ENCODE measurements at regions not wholly inside any gene's neighbourhood (a gene's known extent, or its start where the extent isn't known, plus 50 kb on each side); places are given as distances from the start of the nearest gene placed in this dataset.
"Not testable (repeated sequence)": the region's sequence is repeated elsewhere in the genome, so short reads cannot be mapped to it uniquely, and the experiment has no call there.

DNA sequence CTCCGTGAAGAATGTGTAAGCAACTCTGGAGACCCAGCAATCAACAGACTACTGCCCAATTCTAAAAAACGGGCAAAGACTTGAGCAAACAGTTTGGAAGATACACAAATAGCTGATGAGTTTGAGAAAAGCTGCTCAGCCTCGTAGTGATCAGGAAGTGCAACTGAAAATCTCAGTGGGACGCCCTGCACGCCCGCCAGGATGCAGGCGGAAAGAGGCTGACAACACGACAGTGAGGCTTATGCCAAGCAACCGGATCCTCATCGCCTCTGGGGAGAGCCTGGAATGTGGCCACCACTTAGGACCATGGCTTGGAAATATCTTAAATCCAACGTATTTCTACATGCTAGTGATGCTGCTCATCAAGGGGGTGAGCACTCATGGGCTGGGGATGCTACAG is 116.2 kb upstream of the FAM20C start:
- H3K4me1 Mint-ChIP-seq (ENCODE audit: low read depth); H3K9me3 Mint-ChIP-seq; H3K27ac Mint-ChIP-seq; intact Hi-C loops (cut with micrococcal nuclease); H3K36me3 Mint-ChIP-seq (ENCODE audit: low read depth); DNase-seq; H3K4me3 Mint-ChIP-seq; CTCF ChIA-PET; H3K27me3 Mint-ChIP-seq (ENCODE audit: low read depth): not testable (repeated sequence)

DNA sequence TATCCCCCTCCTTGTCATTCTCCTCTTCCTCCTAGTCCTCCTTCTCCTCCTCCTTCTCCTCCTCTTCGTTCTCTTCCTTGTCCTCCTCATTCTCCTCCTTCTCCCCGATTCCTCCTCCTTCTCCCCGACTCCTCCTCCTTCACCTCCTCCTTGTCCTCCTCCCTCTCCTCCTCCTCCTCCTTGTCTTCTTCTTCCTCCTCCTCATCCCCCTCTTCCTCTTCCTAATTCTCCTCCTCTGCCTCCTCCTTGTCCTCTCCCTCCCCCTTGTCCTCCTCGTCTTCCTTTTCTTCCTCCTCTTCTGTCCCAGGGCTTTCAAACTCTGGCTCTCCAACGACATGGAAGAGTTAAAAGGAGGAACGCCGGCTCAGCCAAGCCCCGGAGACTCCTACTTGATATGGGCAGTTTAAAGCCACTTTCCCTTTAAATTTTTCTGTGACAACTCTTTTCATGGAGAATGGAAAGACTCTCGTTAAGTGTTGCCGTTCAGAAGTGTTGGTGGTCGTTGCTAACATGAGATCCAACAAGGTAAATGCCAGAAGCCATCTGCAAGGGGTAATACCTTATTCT is 115.5 kb upstream of the FAM20C start:
- H3K27ac Mint-ChIP-seq; DNase-seq; intact Hi-C loops (cut with micrococcal nuclease); H3K4me1 Mint-ChIP-seq (ENCODE audit: low read depth); H3K9me3 Mint-ChIP-seq; H3K36me3 Mint-ChIP-seq (ENCODE audit: low read depth); CTCF ChIA-PET; H3K4me3 Mint-ChIP-seq; H3K27me3 Mint-ChIP-seq (ENCODE audit: low read depth): not testable (repeated sequence)

DNA sequence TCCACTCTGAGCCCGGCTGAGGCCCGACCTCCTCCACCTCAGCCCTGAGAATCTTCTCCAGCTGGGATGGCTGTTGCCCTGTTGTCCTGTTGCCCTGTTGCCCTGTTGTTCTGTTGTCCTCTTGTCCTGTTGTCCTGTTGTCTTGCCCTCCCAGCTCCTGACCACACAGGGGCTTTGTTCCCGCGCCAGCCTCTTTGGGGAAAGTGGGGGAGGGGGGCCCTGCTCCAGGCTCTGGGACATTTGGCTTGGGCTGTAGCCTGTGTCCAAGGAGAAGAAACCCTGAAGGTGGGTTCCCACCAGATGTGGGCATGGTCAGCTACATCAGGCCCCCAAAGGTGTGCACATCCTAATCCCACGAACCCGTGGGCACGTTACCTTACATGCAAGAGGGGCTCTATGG is 113.5 kb upstream of the FAM20C start:
- H3K9me3 Mint-ChIP-seq; H3K27ac Mint-ChIP-seq; H3K27me3 Mint-ChIP-seq (ENCODE audit: low read depth); intact Hi-C loops (cut with micrococcal nuclease); H3K36me3 Mint-ChIP-seq (ENCODE audit: low read depth); CTCF ChIA-PET; H3K4me3 Mint-ChIP-seq; DNase-seq; H3K4me1 Mint-ChIP-seq (ENCODE audit: low read depth): not testable (repeated sequence)

DNA sequence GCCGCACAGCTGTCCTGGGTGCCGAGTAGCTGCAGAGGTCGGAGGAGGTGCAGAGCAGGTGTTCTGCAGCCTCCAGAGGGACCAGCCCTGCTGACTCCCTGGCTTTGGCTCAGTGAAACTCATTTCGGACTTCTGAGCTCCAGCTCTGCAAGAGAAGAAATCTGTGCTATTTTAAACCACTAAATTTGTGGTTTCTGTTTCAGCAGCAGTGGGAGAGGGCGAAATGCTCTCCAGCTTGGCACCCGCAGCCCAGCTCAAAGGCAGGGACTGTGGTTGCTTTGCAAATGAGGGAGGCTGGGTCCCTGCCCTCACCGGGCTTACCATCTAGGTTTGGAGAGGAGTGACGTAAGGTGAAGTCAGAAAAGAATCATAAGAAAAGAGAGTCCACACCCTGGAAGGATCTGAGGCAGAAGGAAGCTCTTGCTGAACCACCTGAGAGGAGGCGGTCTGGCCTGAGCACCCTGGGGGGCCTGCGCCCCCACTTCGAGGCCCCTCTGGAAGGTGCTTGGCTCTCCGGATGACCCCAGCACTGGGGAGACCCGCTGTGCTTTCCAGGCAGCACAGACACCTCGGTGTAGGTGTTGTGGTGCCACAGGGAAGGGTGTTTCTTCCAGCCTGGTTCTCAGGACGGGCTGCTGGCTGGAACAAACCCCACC is 112.8 kb upstream of the FAM20C start:
- H3K27ac Mint-ChIP-seq; intact Hi-C loops (cut with micrococcal nuclease); DNase-seq; H3K36me3 Mint-ChIP-seq (ENCODE audit: low read depth); CTCF ChIA-PET; H3K4me3 Mint-ChIP-seq; H3K27me3 Mint-ChIP-seq (ENCODE audit: low read depth); H3K4me1 Mint-ChIP-seq (ENCODE audit: low read depth); H3K9me3 Mint-ChIP-seq: not testable (repeated sequence)

DNA sequence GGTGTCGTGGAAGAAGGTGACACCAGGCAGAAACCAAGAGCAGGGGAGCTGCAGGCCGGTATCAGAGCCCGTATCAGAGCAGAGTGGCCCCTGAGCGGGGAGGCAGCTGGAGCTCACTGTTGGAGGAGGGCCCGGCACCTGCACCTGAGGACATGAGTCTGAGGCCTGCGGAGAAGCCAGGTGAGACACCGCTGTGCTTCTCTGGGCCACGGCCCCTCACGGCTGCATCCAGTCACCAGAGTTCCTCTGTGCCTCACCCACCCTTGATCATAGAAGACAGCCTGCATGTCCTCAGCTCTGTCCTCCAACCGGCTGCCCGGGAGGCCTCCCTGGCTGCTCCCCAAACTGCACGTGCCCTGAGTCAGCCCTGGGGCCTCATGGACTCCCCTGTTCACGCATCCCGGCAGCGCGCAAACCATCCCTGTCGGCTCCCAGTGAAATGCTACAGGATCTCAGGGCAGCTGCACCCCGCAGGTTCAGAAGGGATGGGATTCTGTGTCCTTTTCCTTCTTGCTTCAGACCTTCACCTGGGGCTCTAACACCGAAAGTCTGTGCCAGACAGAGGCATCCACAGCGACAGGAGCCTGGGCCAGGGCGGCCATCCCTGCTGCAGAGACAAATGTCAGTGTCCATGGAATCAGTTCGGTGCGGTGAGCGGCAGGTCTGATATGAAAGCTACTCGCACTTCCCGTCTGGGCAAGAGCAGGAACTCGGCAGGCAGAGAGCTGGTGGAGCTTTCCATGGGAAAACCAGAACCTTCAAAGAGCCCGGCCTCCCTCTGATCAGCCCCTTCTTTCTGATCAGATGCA is 111.9 kb upstream of the FAM20C start:
- DNase-seq: no peak
- Mint-ChIP-seq H3K9me3 (no peaks in the 10 kb centered on the region), H3K4me3 (no peak overlapping the region), H3K27me3 (ENCODE audit: low read depth) (no peaks in the 10 kb centered on the region), H3K27ac (no peak overlapping the region), H3K36me3 (ENCODE audit: low read depth) (no peaks in the 10 kb centered on the region), H3K4me1 (ENCODE audit: low read depth) (no peaks in the 10 kb centered on the region)
- intact Hi-C loops (cut with micrococcal nuclease): no loop called here
- CTCF ChIA-PET: no interaction called here

DNA sequence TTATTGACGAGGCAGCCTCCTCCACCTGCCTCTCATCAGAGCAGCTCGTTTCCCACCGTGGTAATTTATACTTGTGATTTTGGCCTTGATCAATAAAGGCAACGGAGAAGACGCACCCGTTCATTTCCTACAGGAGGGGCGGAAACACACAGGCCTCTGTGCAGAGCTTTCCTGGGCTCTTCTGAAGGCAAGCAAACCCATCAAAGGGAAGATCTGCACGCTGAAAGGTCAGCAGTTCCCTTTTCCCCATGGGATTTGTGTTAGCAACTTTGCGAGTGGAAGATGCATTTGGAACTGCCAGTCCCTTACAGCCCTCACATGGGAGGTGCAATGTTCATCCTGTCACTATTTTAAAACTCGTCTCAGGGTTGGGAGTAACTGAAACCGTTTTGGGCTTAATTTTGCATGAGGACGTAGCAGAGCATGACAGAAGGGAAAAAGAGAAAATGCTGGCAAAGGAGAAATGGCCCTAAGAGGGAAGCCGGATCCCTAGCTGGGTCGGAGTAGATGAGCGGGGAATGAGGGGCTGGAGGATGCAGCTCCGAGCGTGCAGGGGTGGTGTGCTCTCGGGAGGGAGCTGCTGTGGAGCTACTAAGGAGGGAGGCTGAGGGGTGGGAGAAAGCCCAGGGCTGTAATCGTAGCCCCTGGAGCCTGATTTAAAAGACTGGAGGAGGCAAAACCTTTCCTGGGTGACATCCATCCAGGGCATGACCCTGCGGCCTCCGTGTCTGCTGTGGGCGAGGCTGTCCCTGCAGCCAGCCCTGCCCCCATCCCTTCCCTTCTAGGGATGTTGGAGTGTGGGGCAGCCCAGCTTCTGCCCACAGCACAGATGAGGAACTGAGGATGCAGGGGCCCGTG is 111.1 kb upstream of the FAM20C start:
- no peaks in the 10 kb centered on the region for H3K9me3 Mint-ChIP-seq
- H3K4me3 Mint-ChIP-seq: no peak overlapping the region

DNA sequence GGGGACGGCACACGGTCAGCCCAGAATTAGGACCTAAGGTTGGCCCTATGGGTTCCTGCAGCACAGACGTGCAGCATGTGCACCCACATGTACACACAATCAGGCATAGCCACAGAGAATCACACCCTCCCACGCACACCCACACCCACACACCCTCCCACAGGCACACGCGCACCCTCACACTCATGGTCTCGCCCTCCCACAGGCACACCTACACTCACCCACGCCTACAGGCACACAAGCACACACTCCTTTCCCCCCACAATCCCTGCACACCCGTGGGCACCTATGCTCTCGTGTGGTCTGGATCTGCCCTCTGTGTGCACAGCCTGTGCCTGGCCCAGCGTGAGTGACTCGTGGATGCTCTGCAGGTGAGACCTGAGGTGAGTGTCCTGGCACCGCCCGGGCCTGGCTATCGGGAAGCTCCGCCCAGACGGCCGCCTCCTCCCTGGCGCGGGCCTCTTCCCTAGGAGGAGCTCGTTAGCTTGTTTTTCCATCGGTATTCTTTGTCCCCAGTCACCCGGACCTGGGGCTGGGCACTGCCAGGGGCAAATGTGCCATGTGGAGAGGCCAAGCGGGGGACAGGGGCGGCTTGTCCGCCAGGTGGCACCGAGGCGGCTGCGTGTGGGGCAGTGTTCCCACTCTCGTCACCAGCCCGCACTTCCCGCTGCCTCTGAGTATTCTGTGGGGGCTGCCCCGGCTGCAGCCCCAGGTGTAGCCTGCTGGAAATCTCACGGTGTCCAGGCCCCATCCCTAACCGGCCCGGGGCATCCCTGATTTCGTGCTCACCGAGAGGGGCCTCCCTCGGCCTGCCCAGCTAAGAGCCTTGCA is 110.2 kb upstream of the FAM20C start:
- DNase-seq: no peak
- H3K4me1 Mint-ChIP-seq (ENCODE audit: low read depth): no peaks in the 10 kb centered on the region
- no peaks in the 10 kb centered on the region for H3K9me3 Mint-ChIP-seq
- H3K27me3 Mint-ChIP-seq (ENCODE audit: low read depth): no peaks in the 10 kb centered on the region
- CTCF ChIA-PET: no interaction called here
- no peak overlapping the region for H3K27ac Mint-ChIP-seq
- no peaks in the 10 kb centered on the region for H3K36me3 Mint-ChIP-seq (ENCODE audit: low read depth)
- intact Hi-C loops (cut with micrococcal nuclease): no loop called here
- no peak overlapping the region for H3K4me3 Mint-ChIP-seq

More for the DNA sequence above, 111.1 kb upstream of the FAM20C start:
- CTCF ChIA-PET: no interaction called here
- DNase-seq: no peak
- H3K36me3 Mint-ChIP-seq (ENCODE audit: low read depth): no peaks in the 10 kb centered on the region
- H3K4me1 Mint-ChIP-seq (ENCODE audit: low read depth): no peaks in the 10 kb centered on the region
- intact Hi-C loops (cut with micrococcal nuclease): no loop called here
- no peak overlapping the region for H3K27ac Mint-ChIP-seq
- no peaks in the 10 kb centered on the region for H3K27me3 Mint-ChIP-seq (ENCODE audit: low read depth)

DNA sequence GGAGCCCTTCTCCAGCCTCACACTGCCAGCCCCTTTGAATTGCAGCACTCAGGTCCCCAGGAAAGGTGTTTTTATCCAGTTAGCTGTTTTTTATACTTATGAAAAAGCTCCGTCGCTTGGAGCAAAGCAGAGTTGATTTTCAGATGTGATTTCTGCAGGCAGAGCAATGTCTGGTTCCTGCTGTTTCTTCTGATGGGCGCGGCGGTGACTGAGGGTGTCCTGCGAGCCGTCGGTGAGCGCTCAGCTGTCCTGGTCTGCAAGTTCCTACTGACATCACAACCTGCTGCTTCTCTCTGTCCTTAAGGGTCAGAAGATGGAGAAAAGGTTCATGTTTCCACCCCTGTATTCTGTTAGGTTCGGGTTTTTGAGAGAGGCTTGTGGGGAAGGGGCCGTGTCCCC is 109.6 kb upstream of the FAM20C start:
- intact Hi-C loops (cut with micrococcal nuclease): no loop called here
- CTCF ChIA-PET: no interaction called here
- Mint-ChIP-seq H3K9me3 (no peaks in the 10 kb centered on the region), H3K36me3 (ENCODE audit: low read depth) (no peaks in the 10 kb centered on the region), H3K27me3 (ENCODE audit: low read depth) (no peaks in the 10 kb centered on the region), H3K27ac (no peak overlapping the region), H3K4me3 (no peak overlapping the region), H3K4me1 (ENCODE audit: low read depth) (no peaks in the 10 kb centered on the region)
- DNase-seq: no peak

DNA sequence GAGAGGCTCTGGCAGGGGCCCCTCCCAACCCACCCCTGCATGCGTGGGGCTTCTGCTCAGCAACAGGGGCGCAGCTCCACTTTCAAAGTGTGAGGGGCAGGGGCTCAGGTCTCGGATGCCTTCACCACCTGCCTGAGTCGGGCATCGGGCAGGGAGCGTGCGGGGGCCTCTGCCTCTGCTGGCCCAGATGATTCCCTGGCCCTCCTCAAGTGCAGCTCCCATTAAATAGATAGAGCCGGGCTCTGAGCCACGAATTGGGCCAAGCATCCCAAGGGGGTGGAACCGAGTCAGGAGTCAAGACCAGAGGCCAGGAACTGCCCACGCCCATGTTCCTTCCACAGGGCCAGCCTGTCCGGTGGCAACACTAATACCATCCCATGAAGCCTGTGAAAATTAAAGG is 108.9 kb upstream of the FAM20C start:
- intact Hi-C loops (cut with micrococcal nuclease): no loop called here

DNA sequence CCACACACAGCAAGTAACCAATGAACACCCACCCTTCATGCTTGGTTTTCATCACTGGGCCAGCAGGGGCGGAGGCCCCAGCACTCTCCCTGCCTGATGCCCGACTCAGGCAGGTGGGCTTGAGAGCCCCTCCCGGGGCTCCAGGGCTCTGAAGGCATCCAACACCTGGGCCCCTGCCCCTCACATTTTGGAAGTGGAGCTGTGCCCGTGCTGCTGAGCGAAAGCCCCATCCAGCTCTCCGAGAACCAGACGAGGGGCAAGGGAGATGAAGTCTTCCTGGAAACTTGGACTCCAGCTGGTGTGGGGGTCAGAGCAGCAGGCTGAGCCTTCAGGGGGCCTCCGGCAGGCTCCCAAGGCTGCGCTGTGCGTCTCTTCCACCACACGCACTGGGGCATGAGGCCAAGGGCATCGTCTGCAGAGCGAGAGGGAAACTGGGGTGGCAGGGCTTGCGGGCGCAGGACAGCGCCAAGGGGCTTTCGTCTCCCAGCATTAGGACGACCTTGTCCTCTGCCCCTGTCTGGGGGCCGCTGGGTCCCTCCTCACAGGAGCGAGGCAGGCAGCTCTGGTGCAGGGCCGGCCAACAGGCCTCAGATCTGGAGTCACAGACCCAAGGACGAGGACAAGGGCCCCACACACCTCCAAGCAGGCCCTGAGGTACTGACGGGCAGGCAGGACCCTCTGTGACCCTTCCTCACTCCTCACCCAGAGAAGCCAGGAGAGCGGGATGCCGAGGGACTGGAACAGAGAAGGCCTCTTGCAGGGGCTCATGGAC is 108.3 kb upstream of the FAM20C start:
- no peaks in the 10 kb centered on the region for H3K9me3 Mint-ChIP-seq
- no peak overlapping the region for H3K27ac Mint-ChIP-seq
- intact Hi-C loops (cut with micrococcal nuclease): no loop called here
- no peaks in the 10 kb centered on the region for H3K27me3 Mint-ChIP-seq (ENCODE audit: low read depth)
- no peaks in the 10 kb centered on the region for H3K4me1 Mint-ChIP-seq (ENCODE audit: low read depth)
- no peak overlapping the region for H3K4me3 Mint-ChIP-seq
- CTCF ChIA-PET: no interaction called here
- H3K36me3 Mint-ChIP-seq (ENCODE audit: low read depth): no peaks in the 10 kb centered on the region
- DNase-seq: no peak

More for the DNA sequence above, 108.9 kb upstream of the FAM20C start:
- Mint-ChIP-seq H3K4me1 (ENCODE audit: low read depth) (no peaks in the 10 kb centered on the region), H3K27ac (no peak overlapping the region), H3K27me3 (ENCODE audit: low read depth) (no peaks in the 10 kb centered on the region), H3K36me3 (ENCODE audit: low read depth) (no peaks in the 10 kb centered on the region), H3K9me3 (no peaks in the 10 kb centered on the region), H3K4me3 (no peak overlapping the region)
- no peak for DNase-seq
- CTCF ChIA-PET: no interaction called here

DNA sequence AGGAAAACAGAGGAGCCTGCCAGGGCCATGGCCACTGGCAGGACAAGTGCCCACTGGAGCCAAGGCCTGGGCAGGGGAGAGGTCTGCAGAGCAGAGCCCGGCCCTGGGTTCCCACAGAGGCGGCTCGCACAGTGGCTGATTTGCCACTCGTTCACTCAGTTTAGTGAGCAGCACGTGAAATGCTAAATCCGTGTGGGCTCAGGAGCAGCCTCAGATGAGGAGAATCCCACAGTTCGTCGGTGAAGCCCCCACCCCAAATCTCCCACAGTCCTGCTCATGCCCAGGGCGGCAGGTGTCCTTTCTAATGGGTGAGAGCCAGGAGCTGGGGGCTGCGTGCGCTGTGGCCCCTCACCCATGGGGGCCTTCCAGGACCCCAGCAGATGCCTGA is 107.7 kb upstream of the FAM20C start:
- Mint-ChIP-seq H3K9me3 (no peaks in the 10 kb centered on the region), H3K27ac (no peak overlapping the region), H3K36me3 (ENCODE audit: low read depth) (no peaks in the 10 kb centered on the region), H3K4me1 (ENCODE audit: low read depth) (no peaks in the 10 kb centered on the region), H3K27me3 (ENCODE audit: low read depth) (no peaks in the 10 kb centered on the region), H3K4me3 (no peak overlapping the region)
- no peak for DNase-seq
- intact Hi-C loops (cut with micrococcal nuclease): no loop called here
- CTCF ChIA-PET: no interaction called here

Data from activated naive CD4-positive, alpha-beta T cell treated with anti-CD3 and anti-CD28 coated beads for 36 hours (primary cell).